Naive thymus-derived CD4-positive, alpha-beta T cell (primary cell): ENCODE measurements at regions not wholly inside any gene's neighbourhood (a gene's known extent, or its start where the extent isn't known, plus 50 kb on each side); places are given as distances from the start of the nearest gene placed in this dataset.
A peak's percentile ranks its signal among the peaks of the same experiment; 100 is the strongest.

Source experiments
- ATAC-seq: fragments of 150-1000 bp; cut with Tn5 transposase; 2 replicates; pipeline ENCODE4 v1.10.0; 2021; ENCODE audit warnings: mild to moderate bottlenecking, moderate library complexity
- CTCF ChIA-PET: fragments of 350-600 bp; sonication (Branson Sonifier 250); formaldehyde crosslinking; loops from one replicate; lab custom pipeline; 2021; ENCODE audit warnings: antibody characterized with exemption; lab: Charles Lee
- POLR2A ChIA-PET: fragments of 350-600 bp; sonication (Branson Sonifier 250); formaldehyde crosslinking; loops from one replicate; lab custom pipeline; 2021; ENCODE audit warnings: antibody characterized with exemption, inconsistent platforms; lab: Charles Lee
- DNase-seq, 9 donors: peaks; one replicate each; pipeline versions ENCODE4 v3.0.0 to v3.0.0-alpha.2; 2020 to 2022; ENCODE audit warnings: mixed read lengths in 1 of 9
- H3K27ac ChIP-seq: one replicate; pipeline ENCODE4 v1.7.0; 2013; ENCODE audit warnings: mild to moderate bottlenecking, low read depth, low read length, moderate library complexity
- H3K27me3 ChIP-seq, 2 donors: one replicate each; pipeline ENCODE4 v1.7.0; 2013; ENCODE audit warnings: low read length in 2 of 2, mild to moderate bottlenecking in 2 of 2, moderate library complexity in 2 of 2; ENCODE audit not compliant: control insufficient read depth in 2 of 2, insufficient read depth in 2 of 2
- H3K36me3 ChIP-seq, 3 experiments: 1 replicate in 2 of 3; 2 replicates in 1 of 3; pipeline ENCODE4 v1.7.0; 2013; ENCODE audit warnings: low read length in 3 of 3, mild to moderate bottlenecking in 3 of 3, moderate library complexity in 1 of 3; ENCODE audit not compliant: insufficient read depth in 3 of 3, control insufficient read depth in 2 of 3
- H3K4me1 ChIP-seq, 2 donors: one replicate each; pipeline ENCODE4 v1.7.0; 2013; ENCODE audit warnings: low read length in 2 of 2, mild to moderate bottlenecking in 2 of 2, moderate library complexity in 1 of 2; ENCODE audit not compliant: control insufficient read depth in 2 of 2, insufficient read depth in 2 of 2
- H3K4me3 ChIP-seq: 2 replicates; pipeline ENCODE4 v1.7.0; 2013; ENCODE audit warnings: mild to moderate bottlenecking, low read length
- H3K9me3 ChIP-seq, 3 experiments: 1 replicate in 2 of 3; 2 replicates in 1 of 3; pipeline ENCODE4 v1.7.0; 2013; ENCODE audit warnings: low read length in 3 of 3; ENCODE audit not compliant: control insufficient read depth in 2 of 3
- H3K27ac Mint-ChIP-seq, 9 donors: one replicate each; pipeline ENCODE4 v1.8.0; 2020 to 2022; ENCODE audit warnings: mixed read lengths in 9 of 9, mild to moderate bottlenecking in 8 of 9, moderate library complexity in 5 of 9, inconsistent platforms in 2 of 9
- H3K27me3 Mint-ChIP-seq, 5 donors: one replicate each; pipeline ENCODE4 v1.8.0; 2021 to 2022; ENCODE audit warnings: mixed read lengths in 5 of 5, mild to moderate bottlenecking in 1 of 5
- H3K36me3 Mint-ChIP-seq, 5 donors: one replicate each; pipeline ENCODE4 v1.8.0; 2020 to 2022; ENCODE audit warnings: mixed read lengths in 5 of 5, mild to moderate bottlenecking in 3 of 5, inconsistent platforms in 1 of 5
- H3K4me1 Mint-ChIP-seq, 7 donors: one replicate each; pipeline ENCODE4 v1.8.0; 2020 to 2022; ENCODE audit warnings: mixed read lengths in 7 of 7, mild to moderate bottlenecking in 3 of 7, inconsistent platforms in 1 of 7
- H3K4me3 Mint-ChIP-seq, 10 donors: one replicate each; pipeline ENCODE4 v1.8.0; 2020 to 2022; ENCODE audit warnings: mild to moderate bottlenecking in 10 of 10, mixed read lengths in 10 of 10, moderate library complexity in 6 of 10, inconsistent platforms in 2 of 10
- H3K9me3 Mint-ChIP-seq, 11 donors: one replicate each; pipeline ENCODE4 v1.8.0; 2020 to 2022; ENCODE audit warnings: mixed read lengths in 11 of 11, mild to moderate bottlenecking in 4 of 11, inconsistent platforms in 1 of 11, moderate library complexity in 1 of 11
- intact Hi-C, 2 donors: fragments of 100-400 bp; cut with micrococcal nuclease; formaldehyde crosslinking; loops; one replicate each; pipeline ENCODE4 v1.15.1; 2023

DNA sequence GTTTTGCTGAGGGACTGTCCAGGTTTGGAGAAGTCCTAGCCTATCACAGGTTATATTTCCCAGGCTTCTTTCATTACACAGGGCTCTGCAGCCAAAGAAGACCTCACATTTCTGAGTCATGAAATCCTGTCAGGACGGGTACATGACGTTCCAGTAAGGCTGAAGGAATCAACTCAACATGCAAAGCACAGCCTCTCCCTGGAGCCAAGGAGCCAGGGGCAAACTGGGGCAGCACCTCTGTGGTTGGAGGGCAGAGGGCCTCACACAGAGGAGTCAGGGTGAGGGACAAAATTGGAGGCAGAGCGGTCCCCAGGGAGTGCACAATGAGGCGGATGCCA is 116.3 kb upstream of the GDF10 start:
- no peak overlapping the region for H3K27ac ChIP-seq
- H3K4me1 Mint-ChIP-seq: peaks cover 0 to 13% (median 5%) of the 10 kb centered on the region in 7 donors
- no peak overlapping the region for H3K27ac Mint-ChIP-seq
- ChIA-PET POLR2A (no interaction called here), CTCF (no interaction called here)
- no peaks in the 10 kb centered on the region for H3K4me1 ChIP-seq
- H3K36me3 Mint-ChIP-seq: peaks cover 0 to 3% (median 0%) of the 10 kb centered on the region in 5 donors
- H3K27me3 ChIP-seq: no peaks in the 10 kb centered on the region
- no peak overlapping the region for H3K4me3 ChIP-seq
- H3K27me3 Mint-ChIP-seq: no peaks in the 10 kb centered on the region
- no peak for ATAC-seq
- no peak for DNase-seq
- no peak overlapping the region for H3K4me3 Mint-ChIP-seq
- H3K9me3 Mint-ChIP-seq: no peaks in the 10 kb centered on the region
- H3K36me3 ChIP-seq: no peaks in the 10 kb centered on the region
- H3K9me3 ChIP-seq: no peaks in the 10 kb centered on the region
- intact Hi-C loops: loop anchor here in 1 of 2 donors (5.0 kb wide), 2 partner anchors 74 to 129 kb away; no protein-coding TSS in a partner anchor

DNA sequence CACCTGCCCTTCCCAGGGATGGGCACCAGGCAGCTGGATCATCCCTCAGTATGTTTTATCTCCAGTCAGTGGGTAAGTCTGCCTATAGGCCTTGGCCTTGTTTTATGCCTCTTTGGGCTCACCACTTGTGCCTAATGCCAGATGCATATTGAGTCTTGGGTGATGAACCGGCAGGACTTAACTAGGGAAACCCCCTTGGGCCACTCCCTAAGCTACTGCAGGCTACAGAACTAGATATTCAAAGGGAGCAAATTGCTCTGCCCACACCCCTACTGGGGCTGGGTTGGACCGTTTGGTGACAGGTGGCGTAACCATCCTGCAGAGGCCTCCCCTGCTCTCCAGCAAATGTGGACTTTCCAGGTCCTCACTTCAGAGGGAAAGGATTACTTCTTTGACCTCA is 115.7 kb upstream of the GDF10 start:
- peak; percentile 18 for ATAC-seq
- Mint-ChIP-seq H3K4me1 (peaks cover 0 to 13% (median 5%) of the 10 kb centered on the region in 7 donors), H3K27me3 (no peaks in the 10 kb centered on the region), H3K36me3 (peaks cover 0 to 3% (median 0%) of the 10 kb centered on the region in 5 donors), H3K27ac (no peak overlapping the region), H3K4me3 (no peak overlapping the region), H3K9me3 (no peaks in the 10 kb centered on the region)
- Histone ChIP-seq H3K27me3 (no peaks in the 10 kb centered on the region), H3K9me3 (no peaks in the 10 kb centered on the region), H3K4me1 (no peaks in the 10 kb centered on the region), H3K4me3 (no peak overlapping the region), H3K36me3 (no peaks in the 10 kb centered on the region), H3K27ac (no peak overlapping the region)
- no peak for DNase-seq
- intact Hi-C loops: loop anchor here in 1 of 2 donors (5.0 kb wide), 2 partner anchors 73 to 128 kb away; no protein-coding TSS in a partner anchor
- ChIA-PET CTCF (no interaction called here), POLR2A (no interaction called here)

DNA sequence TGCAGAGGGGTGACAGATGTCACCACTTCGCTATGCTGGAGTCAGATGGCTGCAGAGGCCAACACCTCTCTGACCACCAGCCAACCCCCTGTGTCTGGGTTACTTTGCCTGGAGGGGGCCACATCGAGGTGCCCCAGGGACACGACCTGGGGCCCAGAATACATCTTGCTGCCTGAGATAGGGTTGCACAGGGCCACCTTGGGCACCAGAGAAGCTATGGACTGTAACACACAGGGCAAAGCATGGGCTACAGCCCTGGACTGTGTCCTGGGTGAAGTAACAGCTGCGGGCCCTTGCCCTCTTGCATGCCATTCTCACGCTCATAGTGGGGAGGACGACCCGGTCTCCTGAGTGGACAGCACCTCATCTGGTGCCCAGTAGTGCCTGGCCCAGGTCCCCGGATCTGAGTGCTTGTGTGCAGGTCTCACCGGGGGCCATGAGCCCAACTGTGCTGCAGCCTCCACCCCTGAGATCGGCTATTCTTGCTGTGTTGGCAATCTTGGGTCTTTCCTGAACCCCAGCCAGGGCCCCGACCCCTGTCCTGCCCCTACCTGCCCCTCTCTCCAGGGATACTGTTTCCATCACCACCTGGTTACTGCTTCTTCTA is 115.2 kb upstream of the GDF10 start:
- Mint-ChIP-seq H3K27me3 (no peaks in the 10 kb centered on the region), H3K4me1 (peaks cover 0 to 13% (median 5%) of the 10 kb centered on the region in 7 donors), H3K27ac (peak overlapping the region in 2 of 9 donors; percentile 14 to 53), H3K36me3 (peaks cover 0 to 3% (median 0%) of the 10 kb centered on the region in 5 donors), H3K4me3 (no peak overlapping the region), H3K9me3 (no peaks in the 10 kb centered on the region)
- Histone ChIP-seq H3K4me1 (no peaks in the 10 kb centered on the region), H3K9me3 (no peaks in the 10 kb centered on the region), H3K4me3 (no peak overlapping the region), H3K36me3 (no peaks in the 10 kb centered on the region), H3K27me3 (no peaks in the 10 kb centered on the region), H3K27ac (no peak overlapping the region)
- no peak for DNase-seq
- ATAC-seq: no peak
- intact Hi-C loops: loop anchor here in 1 of 2 donors (5.0 kb wide), 2 partner anchors 72 to 127 kb away; no protein-coding TSS in a partner anchor
- CTCF ChIA-PET: no interaction called here
- POLR2A ChIA-PET: no interaction called here

DNA sequence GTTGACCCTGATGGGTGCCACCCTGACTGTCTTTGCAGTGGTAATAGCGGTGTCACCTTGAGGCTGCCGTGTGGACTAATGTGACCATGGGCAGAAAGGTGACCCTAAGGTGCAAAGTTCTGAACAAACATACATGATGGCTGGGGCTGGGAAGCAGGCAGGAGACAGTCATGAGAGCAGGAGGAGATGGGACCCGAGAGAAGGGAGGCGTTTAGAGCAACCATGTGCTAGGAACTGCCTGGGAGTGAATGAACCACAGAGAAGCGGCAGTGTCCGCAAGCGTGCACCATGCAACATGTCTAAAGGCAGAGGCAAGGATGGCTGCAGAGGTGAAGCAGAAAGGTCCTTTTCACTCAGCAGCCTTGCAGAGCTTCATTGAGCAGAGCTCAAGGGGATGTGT is 113.1 kb upstream of the GDF10 start:
- H3K27me3 ChIP-seq: no peaks in the 10 kb centered on the region
- H3K36me3 Mint-ChIP-seq: peaks cover 0 to 3% (median 0%) of the 10 kb centered on the region in 5 donors
- intact Hi-C loops: no loop called here
- no peaks in the 10 kb centered on the region for H3K4me1 ChIP-seq
- peaks cover 0 to 15% (median 5%) of the 10 kb centered on the region in 7 donors for H3K4me1 Mint-ChIP-seq
- DNase-seq (no peak), ATAC-seq (no peak)
- peak overlapping the region in 1 of 9 donors; percentile 54 for H3K27ac Mint-ChIP-seq
- H3K9me3 Mint-ChIP-seq: no peaks in the 10 kb centered on the region
- CTCF ChIA-PET: no interaction called here
- no peaks in the 10 kb centered on the region for H3K36me3 ChIP-seq
- H3K4me3 ChIP-seq: no peak overlapping the region
- no peaks in the 10 kb centered on the region for H3K27me3 Mint-ChIP-seq
- H3K9me3 ChIP-seq: no peaks in the 10 kb centered on the region
- no peak overlapping the region for H3K27ac ChIP-seq
- POLR2A ChIA-PET: no interaction called here
- no peak overlapping the region for H3K4me3 Mint-ChIP-seq

DNA sequence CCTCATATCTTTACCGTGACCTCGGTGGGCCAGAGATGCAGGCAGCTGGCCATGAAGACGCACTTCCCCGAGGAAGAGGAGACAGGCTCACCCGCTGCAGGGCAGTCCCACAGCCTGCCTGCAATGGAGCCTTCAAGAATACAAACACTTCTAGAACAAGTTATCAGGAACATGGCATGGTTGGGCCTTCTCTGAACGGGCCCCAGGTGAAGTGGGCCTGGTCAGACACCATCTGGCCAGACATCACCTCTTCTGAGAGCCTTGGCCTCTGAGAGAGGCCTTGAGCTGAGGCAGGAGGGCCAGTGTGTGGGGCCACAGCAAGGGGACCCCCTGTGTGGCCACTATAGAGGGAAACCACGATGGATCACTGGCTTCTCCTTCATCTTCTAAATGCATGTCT is 112.4 kb upstream of the GDF10 start:
- intact Hi-C loops: no loop called here
- no peaks in the 10 kb centered on the region for H3K36me3 ChIP-seq
- Mint-ChIP-seq H3K36me3 (peaks cover 0 to 3% (median 0%) of the 10 kb centered on the region in 5 donors), H3K9me3 (no peaks in the 10 kb centered on the region), H3K4me3 (no peak overlapping the region), H3K27me3 (no peaks in the 10 kb centered on the region), H3K4me1 (peaks cover 0 to 16% (median 5%) of the 10 kb centered on the region in 7 donors), H3K27ac (peak overlapping the region in 2 of 9 donors; percentile 37 to 54)
- H3K4me3 ChIP-seq: no peak overlapping the region
- H3K27ac ChIP-seq: no peak overlapping the region
- H3K27me3 ChIP-seq: no peaks in the 10 kb centered on the region
- POLR2A ChIA-PET: interaction anchor here (0.7 kb wide), 1 partner anchor 1863 kb away, joined by 3 read pairs; no protein-coding TSS in a partner anchor
- no peak for DNase-seq
- no peak for ATAC-seq
- no peaks in the 10 kb centered on the region for H3K4me1 ChIP-seq
- CTCF ChIA-PET: no interaction called here
- H3K9me3 ChIP-seq: no peaks in the 10 kb centered on the region

DNA sequence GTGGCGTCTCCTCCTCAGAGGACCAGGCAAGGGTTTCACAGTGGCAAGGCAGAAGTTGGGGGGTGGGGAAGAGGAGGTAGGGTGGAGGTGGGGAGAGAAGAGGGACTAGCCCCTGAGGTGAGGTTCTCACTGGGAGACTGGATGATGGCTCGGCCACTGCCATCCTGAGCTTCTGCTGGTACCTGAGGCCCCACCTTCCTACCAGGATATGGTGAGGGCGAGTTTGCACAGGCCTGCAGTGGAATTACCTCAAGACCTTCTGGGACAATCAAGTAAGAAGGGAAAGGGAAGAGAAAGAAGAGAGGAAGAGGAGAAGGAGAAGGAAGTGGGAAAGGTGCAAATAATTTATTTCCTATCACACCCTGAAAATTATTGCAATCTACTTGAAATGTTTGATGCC is 111.8 kb upstream of the GDF10 start:
- ChIA-PET POLR2A (no interaction called here), CTCF (no interaction called here)
- no peak for DNase-seq
- H3K9me3 Mint-ChIP-seq: no peaks in the 10 kb centered on the region
- H3K4me1 ChIP-seq: no peaks in the 10 kb centered on the region
- no peak overlapping the region for H3K4me3 ChIP-seq
- no peaks in the 10 kb centered on the region for H3K27me3 ChIP-seq
- H3K27ac ChIP-seq: no peak overlapping the region
- no peak overlapping the region for H3K4me3 Mint-ChIP-seq
- no peaks in the 10 kb centered on the region for H3K9me3 ChIP-seq
- H3K27me3 Mint-ChIP-seq: no peaks in the 10 kb centered on the region
- H3K4me1 Mint-ChIP-seq: peaks cover 0 to 16% (median 5%) of the 10 kb centered on the region in 7 donors
- no peak for ATAC-seq
- peaks cover 0 to 3% (median 0%) of the 10 kb centered on the region in 5 donors for H3K36me3 Mint-ChIP-seq
- intact Hi-C loops: no loop called here
- H3K36me3 ChIP-seq: no peaks in the 10 kb centered on the region
- H3K27ac Mint-ChIP-seq: no peak overlapping the region

DNA sequence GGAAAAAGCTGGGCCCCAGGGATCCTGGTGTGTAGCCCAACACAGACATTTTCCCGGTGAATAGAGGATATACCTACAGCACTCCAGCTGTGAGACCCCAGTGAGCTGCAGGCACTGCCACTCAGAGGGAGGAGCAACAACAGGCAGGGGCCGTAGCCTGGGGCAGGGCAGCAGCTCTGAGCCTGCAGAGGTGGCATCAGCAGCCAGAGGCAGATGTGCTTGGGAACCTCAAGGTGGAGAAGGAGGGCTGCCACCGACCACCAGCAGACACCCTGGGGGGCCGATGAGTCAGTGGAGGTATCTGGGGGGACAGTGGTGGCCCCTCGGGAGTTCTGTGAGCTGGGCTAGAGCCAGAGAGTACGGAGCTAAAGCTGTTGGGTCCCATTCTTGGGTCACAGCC is 110.2 kb upstream of the GDF10 start:
- Mint-ChIP-seq H3K36me3 (peaks cover 0 to 3% (median 0%) of the 10 kb centered on the region in 5 donors), H3K27ac (no peak overlapping the region), H3K4me1 (peaks cover 0 to 20% (median 6%) of the 10 kb centered on the region in 7 donors), H3K9me3 (peaks cover 0 to 3% (median 0%) of the 10 kb centered on the region in 11 donors), H3K4me3 (no peak overlapping the region), H3K27me3 (no peaks in the 10 kb centered on the region)
- Histone ChIP-seq H3K4me1 (no peaks in the 10 kb centered on the region), H3K27ac (no peak overlapping the region), H3K4me3 (no peak overlapping the region), H3K9me3 (no peaks in the 10 kb centered on the region), H3K36me3 (no peaks in the 10 kb centered on the region), H3K27me3 (no peaks in the 10 kb centered on the region)
- intact Hi-C loops: no loop called here
- ATAC-seq (no peak), DNase-seq (no peak)
- ChIA-PET POLR2A (no interaction called here), CTCF (no interaction called here)
